SK-MEL-5 (cell line): ENCODE measurements at regions not wholly inside any gene's neighbourhood (a gene's known extent, or its start where the extent isn't known, plus 50 kb on each side); places are given as distances from the start of the nearest gene placed in this dataset.
"Not testable (repeated sequence)": the region's sequence is repeated elsewhere in the genome, so short reads cannot be mapped to it uniquely, and the experiment has no call there.

ENCODE experiments used
- DNase-seq: peaks from one replicate; pipeline ENCODE4 v3.0.0-alpha.2; 2016; ENCODE audit warnings: low read depth, low spot score
- in situ Hi-C: cut with HindIII; loops from 2 replicates; pipeline ENCODE4 v1.10.0; 2016; ENCODE audit warnings: low sequenced_read_pairs, high pct_unique_total_duplicates, low pct_unique_long_range_greater_than_20kb

- in situ Hi-C loops: no loop called here
- DNase-seq: no peak
Measured at GRCh38 chr11:60592601-60593000, 77.4 kb downstream of the MS4A13 start.

DNA sequence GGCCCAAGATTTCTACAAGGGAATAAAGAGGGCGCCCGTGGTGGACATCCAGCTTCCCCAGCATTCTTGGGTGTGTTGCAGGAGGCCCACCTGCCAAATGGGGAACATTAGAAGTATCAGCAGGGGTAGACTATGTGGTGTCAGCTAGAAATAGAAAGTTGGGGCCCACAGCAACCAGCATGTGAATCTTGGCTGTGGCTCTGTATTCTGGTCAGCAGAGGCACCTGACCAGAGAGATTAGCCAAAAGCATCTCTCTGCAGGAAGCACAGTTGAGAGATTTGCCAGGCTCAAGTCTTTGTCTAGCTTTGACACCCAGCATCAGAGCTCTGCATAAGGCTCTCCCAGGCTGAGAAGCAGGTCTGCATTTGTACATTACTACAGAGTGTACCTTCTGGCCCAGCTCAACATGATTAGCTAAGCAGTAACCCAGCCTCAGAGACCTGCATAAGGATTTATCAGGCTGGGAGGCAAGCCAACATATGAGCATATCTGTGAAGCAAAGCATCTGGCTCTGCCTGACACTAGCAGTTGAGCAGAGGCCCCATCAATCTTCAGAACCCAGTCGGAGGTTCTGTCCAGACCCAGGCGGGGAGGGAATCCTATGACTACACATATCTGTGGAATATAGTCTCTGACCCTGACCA is 79.9 kb downstream of the MS4A13 start:
- DNase-seq: no peak
- in situ Hi-C loops: no loop called here

DNA sequence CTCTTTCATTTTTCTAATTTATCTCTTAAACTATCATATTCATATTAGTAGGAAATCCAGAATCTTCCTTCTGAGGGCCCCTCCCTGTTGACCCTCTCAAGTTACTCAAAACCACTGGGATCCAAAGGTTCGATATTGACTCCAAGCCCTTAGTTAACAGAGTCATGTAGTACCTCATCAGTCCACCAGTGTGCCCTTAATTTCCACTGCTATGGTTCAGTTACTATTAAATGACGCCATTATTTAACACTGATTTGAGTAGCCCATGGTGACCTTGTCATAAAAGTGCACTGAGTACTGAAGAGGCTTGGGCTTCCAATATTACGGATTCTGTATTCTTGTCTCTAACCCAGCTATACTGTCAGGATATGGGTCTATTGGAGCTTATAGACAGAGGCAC is 91.9 kb upstream of the MS4A8 start:
- peak; percentile 5 for DNase-seq
- in situ Hi-C loops: no loop called here

DNA sequence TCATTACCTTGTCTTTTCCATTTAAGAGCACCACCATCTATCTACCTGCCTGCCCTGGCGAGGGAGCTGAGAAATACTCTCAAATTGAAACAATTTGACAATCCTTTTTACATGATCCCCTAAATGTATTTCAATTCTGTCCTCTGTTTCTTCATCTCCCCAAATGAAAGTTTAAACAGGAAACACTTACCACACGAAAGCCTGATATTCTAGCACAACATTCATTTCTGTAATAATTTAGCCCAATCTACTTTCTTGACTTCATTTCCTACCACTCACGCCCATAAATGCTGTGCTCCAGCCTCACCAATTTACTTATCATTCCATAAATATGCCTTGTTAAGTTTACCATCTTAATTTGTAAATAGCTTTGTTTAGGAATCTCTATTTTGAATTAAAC is 89.8 kb upstream of the MS4A8 start:
- in situ Hi-C loops: no loop called here
- no peak for DNase-seq

DNA sequence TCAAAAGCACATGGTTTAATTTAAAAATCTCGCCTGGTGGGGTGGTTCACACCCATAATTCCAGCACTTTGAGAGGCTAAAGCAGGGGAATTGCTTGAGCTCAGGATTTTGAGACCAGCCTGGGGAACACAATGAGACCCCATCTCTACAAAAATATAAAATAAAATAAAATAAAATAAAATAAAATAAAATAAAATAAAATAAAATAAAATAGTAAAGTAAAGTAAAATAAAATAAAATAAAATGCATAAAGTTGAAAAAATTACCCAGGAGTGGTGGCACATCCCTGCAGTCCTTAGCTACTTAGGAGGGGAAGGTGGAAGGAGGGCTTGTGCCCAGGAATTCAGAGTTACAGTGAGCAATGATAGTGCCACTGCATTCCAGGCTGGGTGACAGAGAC is 88.7 kb upstream of the MS4A8 start:
- DNase-seq: no peak
- in situ Hi-C loops: no loop called here

DNA sequence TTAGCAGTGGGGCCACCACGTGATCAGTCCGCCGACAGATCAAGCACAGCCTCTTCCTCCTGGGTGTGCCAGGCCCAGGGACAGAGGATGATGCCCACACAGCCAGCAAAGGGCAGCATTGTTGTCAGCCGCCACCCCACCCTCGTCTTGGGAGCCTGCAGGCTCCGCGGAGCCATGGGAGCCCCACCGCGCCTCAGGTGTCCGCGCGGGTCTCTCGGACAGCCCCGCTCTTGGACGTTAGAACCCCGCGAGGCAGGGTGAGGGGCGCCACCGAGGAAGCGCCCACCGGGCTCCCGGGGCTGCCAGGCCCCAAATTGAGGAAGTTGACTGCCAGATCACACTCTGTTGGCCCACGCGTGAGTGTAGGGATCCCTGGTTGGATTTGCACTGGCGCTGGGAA is 83.9 kb upstream of the MS4A8 start:
- in situ Hi-C loops: no loop called here
- DNase-seq: no peak

- DNase-seq, in situ Hi-C loops: not testable (repeated sequence)
Measured at GRCh38 chr11:60621940-60622339, 77.5 kb upstream of the MS4A8 start.

DNA sequence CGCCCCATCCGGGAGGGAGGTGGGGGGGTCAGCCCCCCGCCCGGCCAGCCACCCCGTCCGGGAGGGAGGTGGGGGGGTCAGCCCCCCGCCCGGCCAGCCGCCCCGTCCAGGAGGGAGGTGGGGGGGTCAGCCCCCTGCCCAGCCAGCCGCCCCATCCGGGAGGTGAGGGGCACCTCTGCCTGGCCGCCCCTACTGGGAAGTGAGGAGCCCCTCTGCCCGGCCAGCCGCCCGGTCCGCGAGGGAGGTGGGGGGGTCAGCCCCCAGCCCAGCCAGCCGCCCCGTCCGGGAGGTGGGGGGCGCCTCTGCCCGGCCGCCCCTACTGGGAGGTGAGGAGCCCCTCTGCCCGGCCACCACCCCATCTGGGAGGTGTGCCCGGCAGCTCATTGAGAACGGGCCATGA is 76.6 kb upstream of the MS4A8 start:
- in situ Hi-C loops, DNase-seq: not testable (repeated sequence)

GRCh38 chr11:60625262-60625661 is 74.2 kb upstream of the MS4A8 start:
- peak; percentile 62 for DNase-seq
- in situ Hi-C loops: no loop called here

GRCh38 chr11:60629399-60629798 is 70.0 kb upstream of the MS4A8 start:
- in situ Hi-C loops: no loop called here
- no peak for DNase-seq

GRCh38 chr11:60631944-60632343 is 67.5 kb upstream of the MS4A8 start:
- in situ Hi-C loops: no loop called here
- no peak for DNase-seq

GRCh38 chr11:60633645-60634044 is 65.8 kb upstream of the MS4A8 start:
- no peak for DNase-seq
- in situ Hi-C loops: no loop called here

- DNase-seq: peak; percentile 43
- in situ Hi-C loops: no loop called here
Measured at GRCh38 chr11:60634126-60634525, 65.3 kb upstream of the MS4A8 start.

- no peak for DNase-seq
- in situ Hi-C loops: no loop called here
Measured at GRCh38 chr11:60641940-60642339, 57.5 kb upstream of the MS4A8 start.

DNA sequence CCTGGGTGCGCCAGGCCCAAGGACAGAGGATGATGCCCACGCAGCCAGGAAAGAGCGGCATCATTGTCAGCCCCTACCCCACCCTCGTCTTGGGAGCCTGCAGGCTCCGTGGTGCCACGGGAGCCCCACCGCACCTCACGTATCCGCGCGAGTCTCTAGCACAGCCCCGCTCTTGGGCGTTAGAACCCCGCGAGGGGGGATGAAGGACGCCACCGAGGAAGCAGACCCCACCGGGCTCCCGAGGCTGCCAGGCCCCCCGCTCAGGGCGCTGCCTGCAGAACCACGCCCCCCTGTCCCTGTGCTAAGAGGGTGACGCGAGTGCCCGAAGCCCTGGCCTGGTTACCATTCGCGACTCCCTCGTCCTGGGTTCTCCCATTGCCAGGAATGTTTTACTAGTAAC is 52.3 kb upstream of the MS4A8 start:
- DNase-seq: no peak
- in situ Hi-C loops: no loop called here
